ENCODE measurements at regions not wholly inside any gene's neighbourhood (a gene's known extent, or its start where the extent isn't known, plus 50 kb on each side); places are given as distances from the start of the nearest gene placed in this dataset.
A peak's percentile ranks its signal among the peaks of the same experiment; 100 is the strongest.

DNA sequence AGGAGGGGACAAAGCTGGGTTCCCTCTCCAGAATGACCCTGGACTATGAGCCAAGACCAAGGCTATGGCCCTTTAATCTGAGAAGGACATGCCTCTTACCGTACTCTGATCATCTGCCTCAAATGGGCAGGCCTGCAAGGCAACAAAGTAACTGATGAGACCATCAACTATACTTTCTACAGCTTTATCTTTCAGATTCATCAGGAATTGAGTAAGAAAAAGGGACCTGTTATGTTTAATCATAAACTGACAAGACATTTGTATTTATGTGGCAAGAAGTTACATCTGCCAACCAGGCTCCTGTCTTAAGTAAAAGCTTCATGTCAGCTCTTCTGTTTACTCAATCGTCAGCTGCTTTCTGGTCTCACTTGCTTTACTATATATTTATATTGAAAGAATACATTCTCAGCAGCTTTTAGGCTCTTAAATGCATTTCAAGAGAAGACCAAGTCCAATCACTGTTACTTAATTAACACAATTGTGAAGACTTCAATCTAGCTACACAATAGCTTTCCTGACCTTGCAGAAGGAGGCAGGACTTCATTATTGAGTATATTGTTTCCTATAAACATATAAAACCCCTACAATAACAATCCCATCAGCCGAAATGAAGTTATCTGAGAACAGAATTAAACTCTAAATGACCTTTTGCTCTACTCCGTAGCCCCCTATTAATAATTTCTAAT lies 163.8 kb downstream of the ETAA1 start:
- H3K9me3 ChIP-seq (ENCODE audit: control insufficient read depth, low read depth, low read length), result no peaks in the 10 kb centered on the region
- no peak overlapping the region for H3K9ac ChIP-seq (ENCODE audit: control insufficient read depth, extremely low read depth, insufficient read depth, low read length)
- no peaks in the 10 kb centered on the region for H3K4me1 ChIP-seq (ENCODE audit: control insufficient read depth, extremely low read depth, insufficient read depth, low read length)
- H3K27me3 ChIP-seq (ENCODE audit: control insufficient read depth, extremely low read depth, insufficient read depth, low read length), result no peaks in the 10 kb centered on the region
- H4K20me1 ChIP-seq (ENCODE audit: control insufficient read depth, extremely low read depth, insufficient read depth, low read length), result no peaks in the 10 kb centered on the region
- no peak overlapping the region for H2AFZ ChIP-seq (ENCODE audit: control insufficient read depth, low read length)
- H3K27ac ChIP-seq (ENCODE audit: control insufficient read depth, insufficient read depth, low read length), result no peak overlapping the region
- no peaks in the 10 kb centered on the region for H3K36me3 ChIP-seq (ENCODE audit: control insufficient read depth in 2 of 2, extremely low read depth in 1 of 2, insufficient read depth in 2 of 2, low read length in 2 of 2)
- no peak overlapping the region for H3K4me3 ChIP-seq (ENCODE audit: control insufficient read depth in 2 of 3, extremely low read depth in 1 of 3, insufficient read depth in 2 of 3, low read depth in 1 of 3, low read length in 3 of 3)
- no peak for DNase-seq (ENCODE audit: low read depth, low spot score)
- H3K9me1 ChIP-seq (ENCODE audit: control insufficient read depth, extremely low read depth, insufficient read depth, low read length), result no peaks in the 10 kb centered on the region
- H3K79me2 ChIP-seq (ENCODE audit: control insufficient read depth, insufficient read depth, low read length), result no peaks in the 10 kb centered on the region
- TF ChIP-seq CTCF (optimal IDR thresholded peaks at IDR 0.05 in 1 of 3, IDR thresholded peaks at IDR 0.05 in 1 of 3, conservative IDR thresholded peaks at IDR 0.05 in 1 of 3; ENCODE audit: extremely low read depth in 1 of 3, insufficient read depth in 2 of 3, low read length in 3 of 3), result no peak
- no peak for TF ChIP-seq EZH2 (IDR thresholded peaks at IDR 0.05; ENCODE audit: low read length)
- dilution Hi-C loops (cut with MboI; ENCODE audit: extremely low pct_ligation_motif_present, low sequenced_read_pairs), result no loop called here
- no peak for FAIRE-seq
- no peak overlapping the region for H3K4me2 ChIP-seq (ENCODE audit: control insufficient read depth, extremely low read depth, insufficient read depth, low read depth, low read length)

- Histone ChIP-seq H3K27me3 (ENCODE audit: control insufficient read depth, extremely low read depth, insufficient read depth, low read length) (no peaks in the 10 kb centered on the region), H3K36me3 (ENCODE audit: control insufficient read depth in 2 of 2, extremely low read depth in 1 of 2, insufficient read depth in 2 of 2, low read length in 2 of 2) (no peaks in the 10 kb centered on the region), H3K4me2 (ENCODE audit: control insufficient read depth, extremely low read depth, insufficient read depth, low read depth, low read length) (no peak overlapping the region), H3K79me2 (ENCODE audit: control insufficient read depth, insufficient read depth, low read length) (no peaks in the 10 kb centered on the region), H3K4me1 (ENCODE audit: control insufficient read depth, extremely low read depth, insufficient read depth, low read length) (no peaks in the 10 kb centered on the region), H3K9ac (ENCODE audit: control insufficient read depth, extremely low read depth, insufficient read depth, low read length) (no peak overlapping the region), H2AFZ (ENCODE audit: control insufficient read depth, low read length) (no peak overlapping the region), H3K27ac (ENCODE audit: control insufficient read depth, insufficient read depth, low read length) (no peak overlapping the region), H3K9me1 (ENCODE audit: control insufficient read depth, extremely low read depth, insufficient read depth, low read length) (no peaks in the 10 kb centered on the region), H4K20me1 (ENCODE audit: control insufficient read depth, extremely low read depth, insufficient read depth, low read length) (no peaks in the 10 kb centered on the region), H3K4me3 (ENCODE audit: control insufficient read depth in 2 of 3, extremely low read depth in 1 of 3, insufficient read depth in 2 of 3, low read depth in 1 of 3, low read length in 3 of 3) (no peak overlapping the region), H3K9me3 (ENCODE audit: control insufficient read depth, low read depth, low read length) (no peaks in the 10 kb centered on the region)
- TF ChIP-seq EZH2 (IDR thresholded peaks at IDR 0.05; ENCODE audit: low read length) (no peak), CTCF (optimal IDR thresholded peaks at IDR 0.05 in 1 of 3, IDR thresholded peaks at IDR 0.05 in 1 of 3, conservative IDR thresholded peaks at IDR 0.05 in 1 of 3; ENCODE audit: extremely low read depth in 1 of 3, insufficient read depth in 2 of 3, low read length in 3 of 3) (no peak)
- dilution Hi-C loops (cut with MboI; ENCODE audit: extremely low pct_ligation_motif_present, low sequenced_read_pairs), result no loop called here
- FAIRE-seq (peak; percentile 36), DNase-seq (ENCODE audit: low read depth, low spot score) (no peak)
Measured at GRCh38 chr2:67561457-67561965, 164.4 kb downstream of the ETAA1 start.
